NCI-H2196 (cell line): ENCODE measurements at regions not wholly inside any gene's neighbourhood (a gene's known extent, or its start where the extent isn't known, plus 50 kb on each side); places are given as distances from the start of the nearest gene placed in this dataset.

Source experiments
- DNase-seq: peaks from one replicate; lab custom pipeline; 2025; ENCODE audit not compliant: unreplicated experiment; lab: John Stamatoyannopoulos, UW

DNA sequence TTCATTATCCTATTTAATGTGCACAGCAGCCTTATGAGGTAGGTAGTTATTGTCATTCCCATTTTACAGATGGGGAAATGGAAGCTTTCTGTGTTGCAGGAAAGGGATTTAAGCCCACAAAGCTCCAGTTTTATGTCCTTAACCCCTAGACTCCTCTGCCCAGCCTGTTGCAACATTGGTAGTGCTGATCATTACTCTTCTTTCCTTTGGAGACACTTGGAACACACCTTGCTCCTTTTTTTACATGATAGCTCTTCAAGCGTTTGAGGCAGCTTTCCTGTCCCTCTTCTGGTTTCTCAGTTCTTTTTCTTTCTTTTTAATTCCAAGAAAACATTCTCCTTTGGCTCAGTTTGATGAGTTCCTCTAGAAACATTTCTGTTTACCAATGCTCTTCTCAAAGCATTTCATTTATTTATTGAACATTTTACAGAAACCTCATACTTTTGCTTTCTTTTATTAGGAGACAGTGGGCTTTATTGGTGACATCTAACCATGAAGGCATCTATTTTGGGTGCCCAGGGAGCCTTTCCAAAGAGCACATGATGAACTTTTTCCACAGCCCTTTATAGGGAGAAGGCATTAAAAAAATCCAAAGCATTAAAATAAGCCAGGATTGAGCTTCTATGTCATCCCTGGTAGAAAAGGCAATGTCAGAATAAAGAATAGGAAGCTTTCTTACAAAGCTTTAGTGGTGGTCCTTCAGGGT is 218.0 kb downstream of the TMEM38B start:
- DNase-seq, result no peak

DNA sequence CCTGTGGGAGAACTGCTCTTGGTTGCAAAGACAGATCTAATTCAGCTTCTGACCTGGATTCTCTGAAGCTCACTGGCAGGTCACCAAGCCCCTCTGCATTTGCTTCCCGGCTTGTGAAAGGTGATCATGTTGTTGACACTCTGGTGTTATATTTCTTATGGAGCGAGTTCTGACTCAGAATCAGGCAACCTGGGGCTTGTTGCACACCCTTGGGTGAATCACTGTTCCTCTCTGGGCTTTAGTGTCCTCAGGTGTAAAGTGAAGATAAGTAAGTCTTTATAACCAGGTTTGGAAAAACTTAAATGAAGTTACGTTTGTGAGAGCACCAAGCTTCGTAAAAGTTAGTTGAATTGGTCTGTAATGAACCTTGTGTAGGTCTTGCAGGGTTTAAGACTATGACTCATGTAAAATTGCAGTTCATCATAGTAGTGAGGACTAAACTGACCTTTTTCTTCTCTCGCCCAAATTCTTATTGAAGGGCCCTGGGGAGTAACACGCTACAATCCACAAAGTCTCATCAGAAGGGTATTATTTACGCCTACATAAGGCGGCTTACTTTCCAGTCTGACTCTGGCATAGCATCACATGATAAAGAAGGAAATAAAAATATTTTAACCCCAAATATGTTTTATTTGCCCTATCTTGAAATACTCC is 218.6 kb downstream of the TMEM38B start:
- no peak for DNase-seq

DNA sequence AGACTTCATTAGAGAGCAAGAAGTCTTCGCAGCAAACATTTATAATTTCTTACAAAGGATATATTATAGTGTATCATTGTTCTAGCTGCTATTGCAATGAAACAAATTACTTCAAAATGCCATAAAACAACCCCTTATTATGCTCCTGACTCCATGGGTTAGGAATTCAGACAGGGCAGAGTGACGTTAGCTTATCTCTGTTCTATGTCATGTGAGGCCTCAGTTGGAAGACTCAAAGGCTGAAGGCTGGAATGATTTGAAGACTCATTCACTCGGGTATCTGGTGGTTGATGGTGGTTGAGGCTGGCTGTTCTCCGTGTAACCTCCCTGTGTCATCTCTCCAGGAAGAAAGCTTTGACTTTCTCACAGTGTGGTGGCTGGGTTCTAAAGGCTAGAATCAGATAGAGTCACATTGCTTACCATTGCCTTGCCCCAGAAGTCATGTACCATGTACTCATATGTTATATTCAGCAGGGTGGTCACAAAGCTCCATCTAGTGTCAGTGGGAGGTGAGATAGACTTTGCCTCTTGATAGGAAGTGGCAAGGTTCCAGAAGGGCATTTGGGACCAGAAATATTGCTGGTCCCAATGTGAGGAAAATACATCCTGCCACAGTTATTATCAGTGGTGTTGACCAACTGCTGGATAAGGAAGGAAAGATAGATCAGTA is 226.9 kb downstream of the TMEM38B start:
- DNase-seq, result no peak

DNA sequence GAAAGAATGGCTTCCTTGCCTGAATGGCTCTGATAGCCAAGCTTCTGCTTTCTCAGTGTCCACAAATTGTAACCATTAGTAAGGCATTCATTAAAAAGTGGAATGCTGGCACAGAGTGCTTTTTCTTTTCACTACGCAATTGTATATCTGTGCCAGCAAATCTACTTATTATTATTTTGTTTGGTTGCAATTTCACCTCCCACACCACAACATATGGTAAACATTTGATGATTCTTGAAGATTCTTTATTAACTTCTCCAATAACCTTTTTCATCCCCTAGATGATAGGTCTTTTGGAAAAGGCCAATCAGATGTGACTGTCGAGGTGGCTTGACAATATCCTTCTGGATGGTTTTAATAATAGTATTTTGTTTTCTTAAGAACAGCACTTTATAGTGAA is 234.1 kb downstream of the TMEM38B start:
- DNase-seq, result no peak

DNA sequence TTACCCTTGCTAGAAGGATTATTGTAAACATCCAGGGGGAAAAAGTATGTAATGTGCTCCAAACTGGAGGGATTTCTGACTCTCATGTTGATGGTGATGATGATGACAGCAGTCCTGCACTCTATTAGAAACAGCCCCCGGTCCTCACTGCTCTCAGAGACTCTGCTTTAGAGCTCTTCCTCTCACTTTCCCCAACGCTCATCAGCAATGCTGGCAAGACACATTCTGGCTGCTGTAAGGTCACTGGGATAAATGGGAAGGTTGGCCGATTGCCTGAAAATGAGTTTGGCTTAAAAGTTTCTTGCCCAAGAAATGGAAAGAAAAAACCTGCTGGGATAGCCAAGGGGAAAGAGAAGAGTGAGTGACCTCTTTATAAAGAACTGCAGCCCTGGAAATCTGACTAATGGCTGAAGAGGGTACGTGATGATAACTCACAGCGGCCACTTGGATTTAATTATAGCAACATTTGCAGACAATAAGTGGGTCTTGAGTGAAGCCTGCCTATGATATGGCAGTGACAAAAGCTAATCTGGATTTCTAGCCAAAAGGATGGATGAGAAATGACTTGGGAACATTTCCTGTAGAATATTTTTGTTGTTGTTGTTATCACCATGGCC is 235.8 kb downstream of the TMEM38B start:
- DNase-seq, result no peak

DNA sequence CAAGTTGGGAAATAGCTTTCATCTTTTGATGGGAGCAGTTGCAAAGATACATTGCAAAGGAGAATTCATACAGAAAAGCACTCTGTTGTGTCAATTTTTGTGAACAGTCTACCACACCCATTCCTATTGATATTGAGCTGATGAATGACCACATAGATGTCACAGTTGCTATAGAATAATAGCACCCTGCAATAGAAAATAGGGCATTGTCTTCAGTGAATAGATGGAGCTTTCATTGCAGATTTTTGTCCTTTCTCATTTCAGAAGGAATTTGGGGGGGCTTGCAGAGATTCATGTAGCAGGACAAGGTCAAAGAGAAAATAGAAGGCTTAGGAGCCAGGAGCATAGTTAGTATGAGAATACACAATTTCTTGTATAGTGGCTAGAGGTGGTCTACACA is 237.9 kb downstream of the TMEM38B start:
- no peak for DNase-seq

DNA sequence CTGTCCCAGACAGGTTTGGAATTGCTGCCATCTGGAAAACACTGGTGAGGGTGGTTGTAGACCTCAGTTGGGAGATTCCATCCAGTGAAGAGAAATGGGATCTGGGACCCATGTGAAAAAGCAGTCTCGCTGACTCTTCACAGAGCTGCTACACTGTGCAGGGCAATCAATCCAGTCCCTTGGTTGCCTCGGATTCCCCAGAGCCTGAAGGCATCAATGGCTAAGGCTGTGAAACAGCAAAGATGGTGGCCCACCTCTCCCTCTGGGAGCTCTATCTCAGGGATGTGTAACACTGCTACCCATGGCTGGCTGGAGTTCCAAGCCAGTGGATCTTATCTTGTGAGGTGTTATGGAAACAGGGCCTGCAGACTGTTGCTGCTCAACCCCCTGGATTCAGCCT is 256.1 kb downstream of the TMEM38B start:
- DNase-seq, result no peak

DNA sequence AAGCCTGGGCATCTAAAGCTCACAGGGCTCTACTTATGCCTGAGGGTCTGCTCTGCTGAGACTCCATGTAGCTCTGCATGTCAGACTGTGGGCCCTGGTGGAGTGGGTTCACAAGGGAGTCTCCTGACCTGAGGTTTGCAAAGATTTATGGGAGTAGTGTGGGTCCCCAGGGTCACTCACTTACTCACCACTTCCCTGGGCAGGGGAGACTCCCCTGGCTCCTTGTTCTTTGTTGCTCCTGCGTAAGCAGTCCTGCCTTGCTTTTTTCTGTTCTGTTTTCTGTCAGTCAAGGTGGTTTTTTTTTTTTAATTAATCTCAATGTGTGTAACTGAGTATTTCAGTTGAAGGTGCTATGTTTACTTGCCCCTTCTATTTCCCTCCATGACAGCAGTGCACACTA is 256.6 kb downstream of the TMEM38B start:
- DNase-seq, result no peak

DNA sequence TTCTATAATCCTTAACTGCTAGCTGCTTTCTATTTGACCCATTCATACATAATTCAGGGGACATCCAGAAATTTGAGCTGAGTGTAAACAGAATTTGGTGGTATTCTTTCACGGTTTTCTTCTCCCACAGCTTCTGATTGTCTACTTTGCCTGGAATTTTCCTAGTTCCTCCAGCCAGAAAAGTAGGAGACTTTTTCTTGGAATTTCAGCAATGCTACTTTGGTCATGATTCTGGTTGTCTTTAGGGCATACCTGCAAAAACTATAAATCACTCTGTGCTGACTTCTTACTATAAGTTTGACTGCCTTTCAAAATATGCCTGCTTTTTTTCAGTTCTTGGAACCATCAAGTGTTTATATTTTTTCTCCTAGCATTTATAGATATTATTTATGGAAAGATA is 260.2 kb downstream of the TMEM38B start:
- DNase-seq, result no peak

DNA sequence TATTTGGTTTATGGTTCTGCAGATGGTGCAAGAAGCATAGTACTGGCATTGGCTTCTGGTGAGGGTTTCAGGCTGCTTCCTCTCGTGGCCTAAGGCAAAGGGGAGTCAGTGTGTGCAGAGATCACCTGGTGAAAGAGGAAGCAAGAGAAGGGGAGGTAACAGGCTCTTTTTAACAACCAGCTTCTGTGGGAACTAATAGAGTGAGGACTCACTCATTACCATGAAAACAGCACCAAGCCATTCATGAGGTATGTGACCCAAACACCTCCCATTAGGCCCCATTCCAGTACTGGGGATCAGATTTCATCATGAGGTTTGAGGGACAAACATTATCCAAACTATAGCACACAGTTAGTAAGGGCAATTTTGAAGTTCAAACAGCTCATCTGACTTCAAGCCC is 263.5 kb downstream of the TMEM38B start:
- DNase-seq, result no peak

DNA sequence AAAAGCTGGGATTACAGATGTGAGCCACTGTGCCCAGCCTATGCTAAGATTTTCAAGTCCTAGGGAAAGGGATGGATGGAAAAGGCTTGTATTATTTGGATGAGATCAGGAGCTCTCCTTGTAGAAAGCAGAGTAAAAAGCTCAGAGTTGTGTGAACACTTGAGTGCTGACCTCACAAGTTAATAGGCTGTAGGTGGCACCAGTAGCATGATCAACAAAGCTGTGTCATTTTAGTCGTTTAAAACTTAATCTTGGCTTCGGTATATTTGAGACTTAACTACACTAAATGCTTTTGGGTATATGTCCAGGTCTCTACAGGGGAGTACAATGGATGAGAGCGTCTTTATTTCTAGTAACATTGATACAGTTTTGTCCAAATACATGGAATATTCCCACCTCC is 264.2 kb downstream of the TMEM38B start:
- DNase-seq, result no peak

DNA sequence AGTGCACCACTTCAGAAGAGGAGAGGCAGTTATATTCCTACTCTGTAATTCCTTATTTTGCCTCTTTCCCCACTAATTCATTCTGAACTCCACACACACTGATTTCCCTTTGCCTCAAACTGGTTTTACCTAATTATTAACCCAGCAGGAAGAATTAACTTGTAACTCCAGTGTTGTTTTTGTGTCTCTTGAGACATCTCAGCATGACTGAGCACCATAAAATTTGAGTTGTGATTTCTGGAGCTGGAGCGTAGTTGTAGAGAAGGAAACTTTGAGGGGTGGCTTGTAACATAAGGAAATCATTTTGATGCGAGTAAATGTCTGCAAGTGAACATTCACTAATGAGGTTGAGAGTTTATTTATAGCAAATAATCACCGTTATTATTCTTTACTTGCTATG is 265.2 kb downstream of the TMEM38B start:
- DNase-seq, result no peak

DNA sequence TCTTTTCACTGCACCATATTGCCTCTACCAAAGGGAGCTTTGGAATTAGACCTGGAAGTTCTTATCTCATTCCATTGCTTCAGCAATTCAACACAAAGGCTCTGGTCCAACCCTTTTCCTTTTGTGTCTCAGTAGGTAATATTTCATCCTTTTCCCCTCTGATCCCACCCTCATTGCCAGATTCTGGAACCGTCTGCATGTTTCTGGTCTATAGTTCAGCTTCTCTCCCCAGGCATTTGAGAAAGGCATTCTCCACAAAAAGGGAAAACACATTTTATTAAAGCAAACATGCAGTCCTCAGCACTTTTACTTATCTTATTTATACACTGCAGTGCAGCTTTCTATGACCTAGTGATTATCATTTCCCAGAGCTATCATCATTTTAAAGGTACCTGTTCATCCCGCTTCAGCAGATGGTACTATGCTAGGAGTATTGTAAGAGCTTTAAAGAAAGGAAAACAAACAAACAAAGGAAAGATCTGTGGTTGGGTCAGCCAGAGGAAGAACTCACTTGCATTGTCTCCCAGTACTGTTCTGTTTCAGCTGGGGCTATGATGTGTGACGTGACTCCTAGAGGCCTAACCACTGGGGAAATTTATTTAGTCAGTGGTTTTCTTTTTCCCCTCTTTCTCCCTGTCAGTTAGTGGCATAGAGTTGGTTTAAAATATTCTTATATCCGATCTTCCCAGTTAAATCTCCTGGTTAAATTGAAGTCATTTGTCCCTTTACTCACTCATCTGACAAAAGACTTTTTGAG is 269.2 kb downstream of the TMEM38B start:
- no peak for DNase-seq

DNA sequence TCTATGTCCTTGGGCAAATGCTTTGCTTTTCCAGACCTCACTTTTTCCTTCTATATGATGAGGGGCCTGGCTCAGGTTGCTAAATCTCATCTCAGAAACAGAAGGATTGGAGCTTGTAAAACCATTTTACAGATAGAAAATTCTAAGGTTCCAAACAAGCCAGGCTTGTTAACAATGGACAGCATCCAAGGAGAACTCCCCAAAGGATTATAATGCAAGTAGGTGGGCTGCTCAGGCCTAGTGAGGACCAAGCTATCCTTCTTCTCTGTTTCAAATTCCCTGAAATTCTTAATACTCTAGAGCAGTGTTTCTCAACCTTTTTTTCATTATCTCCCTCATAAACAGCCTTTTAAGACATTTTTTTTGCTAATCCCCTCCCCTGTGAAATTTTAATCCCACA is 269.8 kb downstream of the TMEM38B start:
- no peak for DNase-seq

DNA sequence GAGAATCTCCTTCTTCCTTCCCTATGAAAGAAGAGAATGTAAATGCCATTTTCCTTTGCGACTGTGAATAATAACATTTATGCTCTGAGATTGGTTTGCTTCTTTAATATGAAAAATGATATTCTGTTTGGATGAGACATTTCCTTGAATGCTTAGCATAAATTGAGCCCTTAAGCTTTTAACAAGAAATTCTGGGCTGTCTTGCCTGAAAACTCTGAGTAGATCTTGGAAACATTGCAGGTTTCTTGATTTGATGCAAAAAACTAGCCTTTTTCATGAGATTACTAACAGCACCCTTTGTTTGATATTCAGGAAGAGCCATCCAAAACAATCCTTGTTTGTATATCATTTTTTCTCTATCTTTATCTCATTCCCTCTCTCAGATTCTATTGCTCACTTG is 272.5 kb downstream of the TMEM38B start:
- no peak for DNase-seq

DNA sequence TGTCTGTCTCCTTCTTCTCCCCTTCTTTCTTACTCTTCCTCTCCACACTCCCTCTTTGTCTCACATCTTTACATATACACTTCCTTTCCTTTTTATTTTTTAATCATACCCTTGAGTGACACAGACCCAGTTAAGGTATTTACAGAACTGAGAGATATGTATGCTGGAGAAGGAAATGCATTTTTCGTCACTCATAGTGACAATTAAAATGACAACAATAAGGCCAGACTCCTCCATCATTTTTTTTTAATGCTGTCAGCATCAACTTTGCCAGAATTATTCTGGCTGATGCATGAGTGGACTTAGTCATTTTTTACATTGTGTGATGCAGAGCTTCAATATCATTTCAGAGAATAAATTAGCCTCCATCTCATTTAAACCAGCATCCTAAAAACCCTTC is 272.9 kb downstream of the TMEM38B start:
- DNase-seq, result no peak

DNA sequence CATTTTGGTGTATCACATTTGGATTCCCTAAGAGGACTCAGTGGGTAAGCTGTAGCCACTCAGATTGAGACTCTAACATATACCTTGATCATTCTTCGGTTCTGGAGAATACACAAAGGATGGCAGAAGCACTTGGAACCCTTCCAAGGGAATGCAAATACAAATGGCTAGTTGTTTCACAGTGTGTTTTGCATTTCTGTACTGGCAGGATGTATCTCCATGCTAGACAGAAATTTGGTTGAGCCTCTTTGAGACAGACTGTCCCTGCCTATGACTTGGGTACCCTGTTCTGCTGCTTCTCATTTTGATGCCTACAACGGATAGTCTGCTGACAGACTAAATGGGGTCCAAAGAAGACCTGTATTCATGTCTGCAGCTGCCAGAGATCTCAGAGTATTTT is 273.5 kb downstream of the TMEM38B start:
- no peak for DNase-seq

DNA sequence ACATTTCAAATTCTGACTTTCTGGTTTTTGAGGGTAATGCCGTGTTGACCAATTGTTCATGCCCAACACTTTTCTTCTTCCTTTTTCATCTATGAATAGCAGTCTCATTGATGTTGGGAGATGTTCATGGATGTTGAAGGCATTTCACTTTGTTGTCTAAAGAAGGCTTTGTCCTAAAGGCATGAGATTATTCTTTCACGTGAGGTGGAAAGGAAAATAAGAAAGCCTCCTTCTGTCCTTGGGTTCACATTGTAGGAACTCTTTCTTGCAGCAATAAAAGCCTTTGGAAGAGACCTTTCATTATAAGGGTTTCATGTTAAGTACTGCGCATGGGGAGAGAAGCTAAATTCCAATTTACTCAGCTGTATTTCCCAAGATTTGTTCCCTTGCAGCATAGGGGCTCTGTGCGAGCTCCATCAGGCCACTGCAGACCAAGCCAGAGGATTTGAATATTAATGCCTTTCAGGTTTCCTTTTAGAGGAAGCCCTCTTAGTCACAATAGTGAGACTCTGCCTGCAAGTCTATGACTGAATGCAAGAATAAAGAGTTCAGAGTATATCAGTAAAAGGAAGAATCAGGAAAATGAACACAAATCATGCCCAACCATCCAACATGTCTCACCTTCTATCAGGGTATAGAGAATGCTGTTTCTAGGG is 274.6 kb downstream of the TMEM38B start:
- no peak for DNase-seq

DNA sequence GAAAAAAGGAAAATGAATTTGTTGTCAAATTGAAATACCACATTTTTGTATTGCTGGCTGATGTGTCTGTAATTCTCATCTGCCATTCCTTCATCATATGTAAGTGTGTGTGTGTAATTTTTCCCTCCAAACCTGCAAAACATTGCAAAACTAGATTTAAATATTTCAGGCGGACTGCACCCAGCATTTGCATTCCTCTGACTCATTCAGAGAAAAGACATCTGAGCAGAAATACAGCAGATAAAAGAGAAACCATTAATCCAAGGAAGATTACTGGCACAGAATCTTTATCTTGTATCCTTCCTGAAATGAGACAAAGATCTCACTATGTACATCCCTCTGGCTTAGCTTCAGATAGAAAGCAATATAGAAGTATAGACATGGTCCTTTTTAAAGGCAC is 275.3 kb downstream of the TMEM38B start:
- DNase-seq, result no peak

DNA sequence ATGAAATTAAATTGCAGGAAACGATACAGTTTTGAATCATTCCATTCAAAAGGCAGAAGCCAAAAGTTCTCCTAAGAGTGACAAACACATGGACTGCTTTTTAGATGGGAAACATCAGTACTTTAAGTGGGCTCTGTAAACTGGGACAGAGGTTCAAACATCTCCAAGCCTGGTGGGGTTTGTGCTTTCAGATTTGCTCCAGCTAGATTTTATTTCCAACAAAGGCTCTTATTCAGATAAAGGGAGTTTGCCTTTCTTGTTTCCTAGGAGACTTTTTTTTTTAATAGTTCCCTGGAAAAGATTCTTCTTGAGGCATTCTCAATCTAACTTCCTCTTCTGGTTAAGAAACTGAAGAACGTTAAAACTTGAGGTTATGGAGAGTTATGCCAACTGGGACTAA is 277.6 kb downstream of the TMEM38B start:
- no peak for DNase-seq
